Ishikawa (cell line): ENCODE measurements at regions not wholly inside any gene's neighbourhood (a gene's known extent, or its start where the extent isn't known, plus 50 kb on each side); places are given as distances from the start of the nearest gene placed in this dataset.

ENCODE experiments used
- CEBPB ChIP-seq: IDR thresholded peaks from 2 replicates; pipeline ENCODE4 v1.6.1; 2012
- CREB1 ChIP-seq: IDR thresholded peaks from 2 replicates; pipeline ENCODE4 v1.6.1; 2012; ENCODE audit warnings: low read depth
- EGR1 ChIP-seq: IDR thresholded peaks from 2 replicates; pipeline ENCODE4 v1.6.1; 2012
- EP300 ChIP-seq: IDR thresholded peaks from 2 replicates; pipeline ENCODE4 v1.6.1; 2012; ENCODE audit warnings: borderline replicate concordance
- FOXM1 ChIP-seq: IDR thresholded peaks from 2 replicates; pipeline ENCODE4 v1.6.1; 2012; ENCODE audit warnings: low read depth, borderline replicate concordance
- MAX ChIP-seq: IDR thresholded peaks from 2 replicates; pipeline ENCODE4 v1.6.1; 2012
- NFIC ChIP-seq: IDR thresholded peaks from 2 replicates; pipeline ENCODE4 v1.6.1; 2012
- RAD21 ChIP-seq: IDR thresholded peaks from 2 replicates; pipeline ENCODE4 v1.6.1; 2012; ENCODE audit warnings: low read depth
- REST ChIP-seq: IDR thresholded peaks from 2 replicates; pipeline ENCODE4 v1.6.1; 2012; ENCODE audit warnings: low read depth, mild to moderate bottlenecking
- TAF1 ChIP-seq: IDR thresholded peaks from 2 replicates; pipeline ENCODE4 v1.6.1; 2012; ENCODE audit warnings: low read depth, mild to moderate bottlenecking
- TCF12 ChIP-seq: IDR thresholded peaks from 2 replicates; pipeline ENCODE4 v1.6.1; 2012; ENCODE audit warnings: low read depth
- TEAD4 ChIP-seq: IDR thresholded peaks from 2 replicates; pipeline ENCODE4 v1.6.1; 2012
- USF1 ChIP-seq: IDR thresholded peaks from 2 replicates; pipeline ENCODE4 v1.6.1; 2012
- YY1 ChIP-seq: IDR thresholded peaks from 2 replicates; pipeline ENCODE4 v1.6.1; 2012; ENCODE audit warnings: low read depth
- ZBTB7A ChIP-seq: IDR thresholded peaks from 2 replicates; pipeline ENCODE4 v1.6.1; 2012; ENCODE audit warnings: low read depth

- TF ChIP-seq EP300, result no peak
- TF ChIP-seq ZBTB7A, result no peak
- no peak for TF ChIP-seq RAD21
- TF ChIP-seq TCF12, result no peak
- no peak for TF ChIP-seq TEAD4
- TF ChIP-seq USF1, result no peak
- TF ChIP-seq TAF1, result no peak
- no peak for TF ChIP-seq NFIC
- TF ChIP-seq EGR1, result no peak
- no peak for TF ChIP-seq REST
Observed at GRCh38 chr22:48802576-48802975, 1025.1 kb downstream of the BRD1 start.

- TF ChIP-seq NFIC (no peak), CEBPB (no peak), YY1 (no peak), REST (no peak), TCF12 (no peak), TEAD4 (no peak), FOXM1 (no peak), CREB1 (no peak), EGR1 (no peak), ZBTB7A (no peak), EP300 (no peak), RAD21 (no peak), USF1 (no peak), TAF1 (no peak), MAX (no peak)
Observed at GRCh38 chr22:48800886-48801607, 1026.6 kb downstream of the BRD1 start.

- TF ChIP-seq RAD21 (no peak), EP300 (no peak), USF1 (no peak), CEBPB (no peak), MAX (no peak), NFIC (no peak), ZBTB7A (no peak), TEAD4 (no peak), REST (no peak), FOXM1 (no peak), TAF1 (no peak), YY1 (no peak), EGR1 (no peak), CREB1 (no peak), TCF12 (no peak)
Observed at GRCh38 chr22:48800036-48800885, 1027.4 kb downstream of the BRD1 start.
